ENCODE measurements at regions not wholly inside any gene's neighbourhood (a gene's known extent, or its start where the extent isn't known, plus 50 kb on each side); places are given as distances from the start of the nearest gene placed in this dataset.

DNA sequence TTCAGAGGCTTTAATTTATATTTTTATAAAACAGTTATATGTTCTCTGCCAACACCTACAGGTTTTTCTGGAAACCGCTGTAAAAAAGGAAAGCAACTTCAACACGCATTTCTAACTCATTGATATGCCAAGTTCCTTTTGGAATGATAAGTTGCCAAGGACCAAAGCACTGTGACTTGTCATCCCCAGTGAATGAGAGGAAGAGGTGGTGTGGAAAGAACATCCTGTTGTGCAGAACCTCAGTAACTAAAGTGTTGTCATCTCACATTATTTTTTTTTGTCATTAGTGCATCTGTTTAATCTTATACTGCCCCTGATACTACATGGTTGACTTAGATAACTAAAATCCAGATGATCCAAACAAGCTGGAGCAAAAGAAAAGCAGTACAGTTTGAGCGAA lies 96.0 kb upstream of the NEUROD1 start:
- CTCF ChIA-PET (ENCODE audit: low intra/inter-chr PET ratio), result no interaction called here
- Histone ChIP-seq H3K79me2 (ENCODE audit: control insufficient read depth, insufficient read depth, low read length) (no peaks in the 10 kb centered on the region), H3K9ac (ENCODE audit: insufficient read depth in 1 of 2, low read depth in 2 of 2, low read length in 2 of 2) (no peak overlapping the region), H2AFZ (ENCODE audit: low read depth, low read length) (no peak overlapping the region), H3K9me3 (replicated peaks; ENCODE audit: control insufficient read depth, insufficient read depth, low read depth, low read length) (no peaks in the 10 kb centered on the region), H3K9me1 (ENCODE audit: control insufficient read depth, insufficient read depth, low read length) (no peaks in the 10 kb centered on the region), H3K4me1 (replicated peaks in 1 of 2; ENCODE audit: control insufficient read depth in 2 of 2, insufficient read depth in 2 of 2, low read length in 2 of 2) (no peaks in the 10 kb centered on the region; a peak in 1 of 5 replicates), H3K27ac (ENCODE audit: extremely low read depth, low read depth, low read length) (no peak overlapping the region), H4K20me1 (replicated peaks; ENCODE audit: control insufficient read depth, insufficient read depth, low read length) (no peaks in the 10 kb centered on the region), H3K4me3 (no peak overlapping the region), H3K4me2 (ENCODE audit: insufficient read depth, low read length) (no peak overlapping the region), H3K36me3 (ENCODE audit: control insufficient read depth, insufficient read depth, low read length) (no peaks in the 10 kb centered on the region), H3K27me3 (ENCODE audit: control insufficient read depth in 2 of 2, insufficient read depth in 2 of 2, low read length in 2 of 2) (no peaks in the 10 kb centered on the region)
- 2% methylated on average over 3 of the region's 3 CpGs for WGBS (ENCODE audit: insufficient coverage, low coverage, missing lambda C conversion rate)
- no peak for FAIRE-seq
- DNase-seq (ENCODE audit: extremely low read depth in 1 of 4, low spot score in 3 of 4), result no peak
- POLR2A ChIA-PET, result no interaction called here
- ATAC-seq, result no peak
- in situ Hi-C loops (cut with MboI), result no loop called here
- no TSS peak for BruUV-seq (replicated peaks)
- intact Hi-C loops (cut with micrococcal nuclease), result no loop called here
- TF ChIP-seq ZNF282 (CRISPR knock-in tag; IDR thresholded peaks at IDR 0.05) (no peak), BCOR (IDR thresholded peaks at IDR 0.05) (no peak), POLR3G (IDR thresholded peaks at IDR 0.05; ENCODE audit: extremely low read depth, insufficient read length, insufficient replicate concordance) (no peak), ZNF695 (CRISPR knock-in tag; IDR thresholded peaks at IDR 0.05) (no peak)
- TF ChIP-seq, protein P1, sequence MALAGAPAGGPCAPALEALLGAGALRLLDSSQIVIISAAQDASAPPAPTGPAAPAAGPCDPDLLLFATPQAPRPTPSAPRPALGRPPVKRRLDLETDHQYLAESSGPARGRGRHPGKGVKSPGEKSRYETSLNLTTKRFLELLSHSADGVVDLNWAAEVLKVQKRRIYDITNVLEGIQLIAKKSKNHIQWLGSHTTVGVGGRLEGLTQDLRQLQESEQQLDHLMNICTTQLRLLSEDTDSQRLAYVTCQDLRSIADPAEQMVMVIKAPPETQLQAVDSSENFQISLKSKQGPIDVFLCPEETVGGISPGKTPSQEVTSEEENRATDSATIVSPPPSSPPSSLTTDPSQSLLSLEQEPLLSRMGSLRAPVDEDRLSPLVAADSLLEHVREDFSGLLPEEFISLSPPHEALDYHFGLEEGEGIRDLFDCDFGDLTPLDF (CRISPR knock-in tag; IDR thresholded peaks at IDR 0.05), result no peak
- TF ChIP-seq, protein P2, sequence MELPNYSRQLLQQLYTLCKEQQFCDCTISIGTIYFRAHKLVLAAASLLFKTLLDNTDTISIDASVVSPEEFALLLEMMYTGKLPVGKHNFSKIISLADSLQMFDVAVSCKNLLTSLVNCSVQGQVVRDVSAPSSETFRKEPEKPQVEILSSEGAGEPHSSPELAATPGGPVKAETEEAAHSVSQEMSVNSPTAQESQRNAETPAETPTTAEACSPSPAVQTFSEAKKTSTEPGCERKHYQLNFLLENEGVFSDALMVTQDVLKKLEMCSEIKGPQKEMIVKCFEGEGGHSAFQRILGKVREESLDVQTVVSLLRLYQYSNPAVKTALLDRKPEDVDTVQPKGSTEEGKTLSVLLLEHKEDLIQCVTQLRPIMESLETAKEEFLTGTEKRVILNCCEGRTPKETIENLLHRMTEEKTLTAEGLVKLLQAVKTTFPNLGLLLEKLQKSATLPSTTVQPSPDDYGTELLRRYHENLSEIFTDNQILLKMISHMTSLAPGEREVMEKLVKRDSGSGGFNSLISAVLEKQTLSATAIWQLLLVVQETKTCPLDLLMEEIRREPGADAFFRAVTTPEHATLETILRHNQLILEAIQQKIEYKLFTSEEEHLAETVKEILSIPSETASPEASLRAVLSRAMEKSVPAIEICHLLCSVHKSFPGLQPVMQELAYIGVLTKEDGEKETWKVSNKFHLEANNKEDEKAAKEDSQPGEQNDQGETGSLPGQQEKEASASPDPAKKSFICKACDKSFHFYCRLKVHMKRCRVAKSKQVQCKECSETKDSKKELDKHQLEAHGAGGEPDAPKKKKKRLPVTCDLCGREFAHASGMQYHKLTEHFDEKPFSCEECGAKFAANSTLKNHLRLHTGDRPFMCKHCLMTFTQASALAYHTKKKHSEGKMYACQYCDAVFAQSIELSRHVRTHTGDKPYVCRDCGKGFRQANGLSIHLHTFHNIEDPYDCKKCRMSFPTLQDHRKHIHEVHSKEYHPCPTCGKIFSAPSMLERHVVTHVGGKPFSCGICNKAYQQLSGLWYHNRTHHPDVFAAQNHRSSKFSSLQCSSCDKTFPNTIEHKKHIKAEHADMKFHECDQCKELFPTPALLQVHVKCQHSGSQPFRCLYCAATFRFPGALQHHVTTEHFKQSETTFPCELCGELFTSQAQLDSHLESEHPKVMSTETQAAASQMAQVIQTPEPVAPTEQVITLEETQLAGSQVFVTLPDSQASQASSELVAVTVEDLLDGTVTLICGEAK (IDR thresholded peaks at IDR 0.05), result no peak
- TF ChIP-seq, protein P2 (CRISPR knock-in tag; IDR thresholded peaks at IDR 0.05), result no peak
- TF ChIP-seq, protein P3, sequence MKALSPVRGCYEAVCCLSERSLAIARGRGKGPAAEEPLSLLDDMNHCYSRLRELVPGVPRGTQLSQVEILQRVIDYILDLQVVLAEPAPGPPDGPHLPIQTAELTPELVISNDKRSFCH (CRISPR knock-in tag; IDR thresholded peaks at IDR 0.05), result no peak
- TF ChIP-seq, protein P3 (tag; IDR thresholded peaks at IDR 0.05), result no peak
- TF ChIP-seq, protein P4, sequence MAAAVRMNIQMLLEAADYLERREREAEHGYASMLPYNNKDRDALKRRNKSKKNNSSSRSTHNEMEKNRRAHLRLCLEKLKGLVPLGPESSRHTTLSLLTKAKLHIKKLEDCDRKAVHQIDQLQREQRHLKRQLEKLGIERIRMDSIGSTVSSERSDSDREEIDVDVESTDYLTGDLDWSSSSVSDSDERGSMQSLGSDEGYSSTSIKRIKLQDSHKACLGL (CRISPR knock-in tag; IDR thresholded peaks at IDR 0.05; ENCODE audit: borderline replicate concordance, poor library complexity, severe bottlenecking), result no peak
